ENCODE measurements at regions not wholly inside any gene's neighbourhood (a gene's known extent, or its start where the extent isn't known, plus 50 kb on each side); places are given as distances from the start of the nearest gene placed in this dataset.

DNA sequence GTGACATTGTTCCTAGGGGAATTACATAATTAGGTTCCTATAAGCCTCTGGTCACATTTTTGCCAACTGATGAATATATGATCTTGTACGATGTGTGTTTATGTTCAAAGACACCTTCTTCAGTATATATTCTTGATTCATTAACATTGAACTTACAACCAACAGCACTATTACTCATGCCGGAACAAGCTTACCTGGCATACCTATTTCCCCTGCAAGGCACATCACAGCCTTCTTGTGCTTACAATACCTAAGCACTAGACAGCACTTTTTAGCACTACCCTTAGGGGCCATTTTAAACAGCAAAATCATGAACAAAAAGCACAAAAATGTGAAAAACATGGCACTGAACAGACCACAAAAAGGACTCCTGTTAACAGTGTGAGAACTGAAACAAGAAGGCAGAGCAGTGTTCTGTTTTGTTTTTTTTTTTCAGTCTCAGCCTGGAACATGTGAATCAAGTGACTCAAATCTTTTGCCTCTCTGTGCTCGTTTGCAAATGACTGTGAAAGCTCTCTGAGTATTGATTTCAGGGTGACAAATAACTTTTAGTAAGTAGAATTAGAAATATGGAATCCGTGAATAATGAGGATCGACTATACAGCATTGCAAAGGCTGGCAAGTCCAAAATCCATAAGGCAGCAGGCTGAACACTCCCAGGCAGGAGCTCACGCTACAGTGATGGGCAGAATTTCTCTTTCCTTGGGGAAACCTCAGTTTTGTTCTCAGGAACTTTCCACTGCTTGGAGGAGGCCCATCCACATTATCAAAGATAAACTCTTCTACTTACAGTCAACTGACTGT is 102.3 kb upstream of the TSHZ2 start (continued):
- TF ChIP-seq, protein P1, sequence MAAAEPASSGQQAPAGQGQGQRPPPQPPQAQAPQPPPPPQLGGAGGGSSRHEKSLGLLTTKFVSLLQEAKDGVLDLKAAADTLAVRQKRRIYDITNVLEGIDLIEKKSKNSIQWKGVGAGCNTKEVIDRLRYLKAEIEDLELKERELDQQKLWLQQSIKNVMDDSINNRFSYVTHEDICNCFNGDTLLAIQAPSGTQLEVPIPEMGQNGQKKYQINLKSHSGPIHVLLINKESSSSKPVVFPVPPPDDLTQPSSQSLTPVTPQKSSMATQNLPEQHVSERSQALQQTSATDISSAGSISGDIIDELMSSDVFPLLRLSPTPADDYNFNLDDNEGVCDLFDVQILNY (CRISPR knock-in tag; IDR thresholded peaks at IDR 0.05) = no peak
- TF ChIP-seq ZNF416 (CRISPR knock-in tag; IDR thresholded peaks at IDR 0.05) = no peak
- TF ChIP-seq, protein P2, sequence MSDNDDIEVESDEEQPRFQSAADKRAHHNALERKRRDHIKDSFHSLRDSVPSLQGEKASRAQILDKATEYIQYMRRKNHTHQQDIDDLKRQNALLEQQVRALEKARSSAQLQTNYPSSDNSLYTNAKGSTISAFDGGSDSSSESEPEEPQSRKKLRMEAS (CRISPR knock-in tag; IDR thresholded peaks at IDR 0.05) = no peak
- TF ChIP-seq, protein P3, sequence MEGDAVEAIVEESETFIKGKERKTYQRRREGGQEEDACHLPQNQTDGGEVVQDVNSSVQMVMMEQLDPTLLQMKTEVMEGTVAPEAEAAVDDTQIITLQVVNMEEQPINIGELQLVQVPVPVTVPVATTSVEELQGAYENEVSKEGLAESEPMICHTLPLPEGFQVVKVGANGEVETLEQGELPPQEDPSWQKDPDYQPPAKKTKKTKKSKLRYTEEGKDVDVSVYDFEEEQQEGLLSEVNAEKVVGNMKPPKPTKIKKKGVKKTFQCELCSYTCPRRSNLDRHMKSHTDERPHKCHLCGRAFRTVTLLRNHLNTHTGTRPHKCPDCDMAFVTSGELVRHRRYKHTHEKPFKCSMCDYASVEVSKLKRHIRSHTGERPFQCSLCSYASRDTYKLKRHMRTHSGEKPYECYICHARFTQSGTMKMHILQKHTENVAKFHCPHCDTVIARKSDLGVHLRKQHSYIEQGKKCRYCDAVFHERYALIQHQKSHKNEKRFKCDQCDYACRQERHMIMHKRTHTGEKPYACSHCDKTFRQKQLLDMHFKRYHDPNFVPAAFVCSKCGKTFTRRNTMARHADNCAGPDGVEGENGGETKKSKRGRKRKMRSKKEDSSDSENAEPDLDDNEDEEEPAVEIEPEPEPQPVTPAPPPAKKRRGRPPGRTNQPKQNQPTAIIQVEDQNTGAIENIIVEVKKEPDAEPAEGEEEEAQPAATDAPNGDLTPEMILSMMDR (IDR thresholded peaks at IDR 0.05) = no peak

DNA sequence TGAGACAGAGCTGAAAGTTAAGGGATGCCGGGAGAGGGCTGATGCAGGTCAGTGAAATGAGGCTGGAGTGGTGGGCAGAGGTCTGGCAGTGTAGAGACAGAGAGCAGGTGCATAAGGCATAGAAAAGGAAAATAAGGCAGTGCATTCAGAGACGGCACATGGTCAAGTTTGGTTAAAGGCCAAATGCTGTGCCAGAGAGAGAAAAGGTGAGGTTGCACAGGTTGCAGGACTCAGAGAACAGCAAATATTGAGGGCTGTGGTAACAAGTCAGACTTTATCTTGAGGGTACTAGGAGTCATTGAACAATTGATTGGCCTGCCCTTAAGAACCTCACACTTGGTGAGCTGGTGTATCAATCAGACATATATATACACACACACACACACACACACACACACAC is 102.9 kb upstream of the TSHZ2 start:
- POLR2A ChIA-PET = interaction anchor here (0.6 kb wide), 1 partner anchor 52 kb away, joined by 4 read pairs; no protein-coding TSS in a partner anchor
- no peak for DNase-seq (ENCODE audit: low spot score)
- no peaks in the 10 kb centered on the region for H3K4me1 Mint-ChIP-seq
- H3K27ac Mint-ChIP-seq = no peak overlapping the region
- H3K27me3 Mint-ChIP-seq (ENCODE audit: low read depth) = no peaks in the 10 kb centered on the region
- no peak for ATAC-seq
- no peaks in the 10 kb centered on the region for H3K36me3 Mint-ChIP-seq
- no peak for TF ChIP-seq MYBL2 (CRISPR knock-in tag; IDR thresholded peaks at IDR 0.05)
- no peak for TF ChIP-seq NR2C2 (CRISPR knock-in tag; IDR thresholded peaks at IDR 0.05)
- TF ChIP-seq, protein P4, sequence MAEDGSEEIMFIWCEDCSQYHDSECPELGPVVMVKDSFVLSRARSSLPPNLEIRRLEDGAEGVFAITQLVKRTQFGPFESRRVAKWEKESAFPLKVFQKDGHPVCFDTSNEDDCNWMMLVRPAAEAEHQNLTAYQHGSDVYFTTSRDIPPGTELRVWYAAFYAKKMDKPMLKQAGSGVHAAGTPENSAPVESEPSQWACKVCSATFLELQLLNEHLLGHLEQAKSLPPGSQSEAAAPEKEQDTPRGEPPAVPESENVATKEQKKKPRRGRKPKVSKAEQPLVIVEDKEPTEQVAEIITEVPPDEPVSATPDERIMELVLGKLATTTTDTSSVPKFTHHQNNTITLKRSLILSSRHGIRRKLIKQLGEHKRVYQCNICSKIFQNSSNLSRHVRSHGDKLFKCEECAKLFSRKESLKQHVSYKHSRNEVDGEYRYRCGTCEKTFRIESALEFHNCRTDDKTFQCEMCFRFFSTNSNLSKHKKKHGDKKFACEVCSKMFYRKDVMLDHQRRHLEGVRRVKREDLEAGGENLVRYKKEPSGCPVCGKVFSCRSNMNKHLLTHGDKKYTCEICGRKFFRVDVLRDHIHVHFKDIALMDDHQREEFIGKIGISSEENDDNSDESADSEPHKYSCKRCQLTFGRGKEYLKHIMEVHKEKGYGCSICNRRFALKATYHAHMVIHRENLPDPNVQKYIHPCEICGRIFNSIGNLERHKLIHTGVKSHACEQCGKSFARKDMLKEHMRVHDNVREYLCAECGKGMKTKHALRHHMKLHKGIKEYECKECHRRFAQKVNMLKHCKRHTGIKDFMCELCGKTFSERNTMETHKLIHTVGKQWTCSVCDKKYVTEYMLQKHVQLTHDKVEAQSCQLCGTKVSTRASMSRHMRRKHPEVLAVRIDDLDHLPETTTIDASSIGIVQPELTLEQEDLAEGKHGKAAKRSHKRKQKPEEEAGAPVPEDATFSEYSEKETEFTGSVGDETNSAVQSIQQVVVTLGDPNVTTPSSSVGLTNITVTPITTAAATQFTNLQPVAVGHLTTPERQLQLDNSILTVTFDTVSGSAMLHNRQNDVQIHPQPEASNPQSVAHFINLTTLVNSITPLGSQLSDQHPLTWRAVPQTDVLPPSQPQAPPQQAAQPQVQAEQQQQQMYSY (CRISPR knock-in tag; IDR thresholded peaks at IDR 0.05) = no peak
- TF ChIP-seq, protein P5, sequence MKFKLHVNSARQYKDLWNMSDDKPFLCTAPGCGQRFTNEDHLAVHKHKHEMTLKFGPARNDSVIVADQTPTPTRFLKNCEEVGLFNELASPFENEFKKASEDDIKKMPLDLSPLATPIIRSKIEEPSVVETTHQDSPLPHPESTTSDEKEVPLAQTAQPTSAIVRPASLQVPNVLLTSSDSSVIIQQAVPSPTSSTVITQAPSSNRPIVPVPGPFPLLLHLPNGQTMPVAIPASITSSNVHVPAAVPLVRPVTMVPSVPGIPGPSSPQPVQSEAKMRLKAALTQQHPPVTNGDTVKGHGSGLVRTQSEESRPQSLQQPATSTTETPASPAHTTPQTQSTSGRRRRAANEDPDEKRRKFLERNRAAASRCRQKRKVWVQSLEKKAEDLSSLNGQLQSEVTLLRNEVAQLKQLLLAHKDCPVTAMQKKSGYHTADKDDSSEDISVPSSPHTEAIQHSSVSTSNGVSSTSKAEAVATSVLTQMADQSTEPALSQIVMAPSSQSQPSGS (CRISPR knock-in tag; IDR thresholded peaks at IDR 0.05; ENCODE audit: borderline replicate concordance, low read depth) = no peak
- TF ChIP-seq, protein P6, sequence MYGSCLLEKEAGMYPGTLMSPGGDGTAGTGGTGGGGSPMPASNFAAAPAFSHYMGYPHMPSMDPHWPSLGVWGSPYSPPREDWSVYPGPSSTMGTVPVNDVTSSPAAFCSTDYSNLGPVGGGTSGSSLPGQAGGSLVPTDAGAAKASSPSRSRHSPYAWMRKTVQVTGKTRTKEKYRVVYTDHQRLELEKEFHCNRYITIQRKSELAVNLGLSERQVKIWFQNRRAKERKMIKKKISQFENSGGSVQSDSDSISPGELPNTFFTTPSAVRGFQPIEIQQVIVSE (CRISPR knock-in tag; IDR thresholded peaks at IDR 0.05; ENCODE audit: borderline replicate concordance) = no peak
- no peak for TF ChIP-seq CREB1 (CRISPR knock-in tag; IDR thresholded peaks at IDR 0.05)
- H3K9me3 Mint-ChIP-seq = peaks cover 4% of the 10 kb centered on the region; the same call in 1 of the 2 replicates
- H3K4me3 Mint-ChIP-seq = no peak overlapping the region
- CTCF ChIA-PET = no interaction called here

DNA sequence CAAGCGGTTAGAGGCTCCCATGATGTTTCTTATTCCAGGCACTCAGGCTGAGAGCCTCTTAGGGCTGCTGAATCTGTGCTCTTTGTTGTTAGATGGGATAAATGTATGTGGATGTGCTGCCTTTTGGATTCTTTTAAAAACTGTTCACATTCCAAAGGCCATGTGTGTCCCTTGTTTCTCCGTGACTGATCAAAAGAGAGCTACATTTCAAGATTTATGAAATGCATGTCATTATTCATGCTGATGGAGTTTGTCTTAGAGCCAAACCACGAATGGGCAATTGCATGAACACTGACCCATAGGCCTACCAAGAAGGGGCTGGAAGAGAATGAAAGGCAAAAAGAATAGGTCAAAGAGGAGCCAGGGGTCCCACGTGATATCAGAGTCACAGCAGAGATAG is 104.9 kb upstream of the TSHZ2 start:
- CTCF ChIA-PET = no interaction called here
- no peak for ATAC-seq
- H3K27ac Mint-ChIP-seq = no peak overlapping the region
- no peaks in the 10 kb centered on the region for H3K36me3 Mint-ChIP-seq
- H3K9me3 Mint-ChIP-seq = peaks cover 13% of the 10 kb centered on the region
- no peaks in the 10 kb centered on the region for H3K4me1 Mint-ChIP-seq
- H3K4me3 Mint-ChIP-seq = no peak overlapping the region
- POLR2A ChIA-PET = no interaction called here
- DNase-seq (ENCODE audit: low spot score) = no peak
- H3K27me3 Mint-ChIP-seq (ENCODE audit: low read depth) = no peaks in the 10 kb centered on the region
- TF ChIP-seq ZNF416 (CRISPR knock-in tag; IDR thresholded peaks at IDR 0.05) (no peak), SP1 (CRISPR knock-in tag; conservative IDR thresholded peaks at IDR 0.05) (no peak), IRF2 (CRISPR knock-in tag; IDR thresholded peaks at IDR 0.05; ENCODE audit: borderline replicate concordance, low read depth) (no peak), JUN (CRISPR knock-in tag; IDR thresholded peaks at IDR 0.05) (no peak), ETV6 (CRISPR knock-in tag; IDR thresholded peaks at IDR 0.05) (no peak), RELA (CRISPR knock-in tag; IDR thresholded peaks at IDR 0.05; ENCODE audit: borderline replicate concordance) (no peak), NR1H2 (CRISPR knock-in tag; IDR thresholded peaks at IDR 0.05) (no peak), ZNF138 (CRISPR knock-in tag; conservative IDR thresholded peaks at IDR 0.05) (no peak), GTF2I (CRISPR knock-in tag; conservative IDR thresholded peaks at IDR 0.05) (no peak), ZNF423 (CRISPR knock-in tag; IDR thresholded peaks at IDR 0.05) (no peak)
- TF ChIP-seq, protein P3 (IDR thresholded peaks at IDR 0.05) = no peak
- TF ChIP-seq, protein P7, sequence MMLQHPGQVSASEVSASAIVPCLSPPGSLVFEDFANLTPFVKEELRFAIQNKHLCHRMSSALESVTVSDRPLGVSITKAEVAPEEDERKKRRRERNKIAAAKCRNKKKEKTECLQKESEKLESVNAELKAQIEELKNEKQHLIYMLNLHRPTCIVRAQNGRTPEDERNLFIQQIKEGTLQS (CRISPR knock-in tag; conservative IDR thresholded peaks at IDR 0.05) = no peak
- TF ChIP-seq, protein P8, sequence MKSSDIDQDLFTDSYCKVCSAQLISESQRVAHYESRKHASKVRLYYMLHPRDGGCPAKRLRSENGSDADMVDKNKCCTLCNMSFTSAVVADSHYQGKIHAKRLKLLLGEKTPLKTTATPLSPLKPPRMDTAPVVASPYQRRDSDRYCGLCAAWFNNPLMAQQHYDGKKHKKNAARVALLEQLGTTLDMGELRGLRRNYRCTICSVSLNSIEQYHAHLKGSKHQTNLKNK (CRISPR knock-in tag; IDR thresholded peaks at IDR 0.05) = no peak

Data from WTC11 (cell line).